A549 (cell line): ENCODE measurements at regions not wholly inside any gene's neighbourhood (a gene's known extent, or its start where the extent isn't known, plus 50 kb on each side); places are given as distances from the start of the nearest gene placed in this dataset.

Experiments used
- JUN ChIP-seq, 2 experiments: fragments of >200 bp; sonication (Bioruptor Twin); formaldehyde crosslinking; IDR thresholded peaks; 2 replicates in 1 of 2; 3 replicates in 1 of 2; pipeline ENCODE4 v1.6.1; 2016 to 2017
- MAFK ChIP-seq: fragments of 450-650 bp; IDR thresholded peaks from 2 replicates; pipeline ENCODE4 v1.6.1; 2014; ENCODE audit not compliant: partially characterized antibody
- NFE2L2 ChIP-seq: fragments of 150-350 bp; conservative IDR thresholded peaks from 2 replicates; pipeline ENCODE4 v1.6.1; 2014; ENCODE audit warnings: low read length
- RCOR1 ChIP-seq: fragments of 150-350 bp; IDR thresholded peaks from 2 replicates; pipeline ENCODE4 v1.6.1; 2014; ENCODE audit warnings: antibody characterized with exemption, low read length, low read depth
- RNF2 ChIP-seq: fragments of 200-600 bp; sonication (generic); IDR thresholded peaks from 2 replicates; pipeline ENCODE4 v1.6.1; 2016; ENCODE audit warnings: low read depth, mild to moderate bottlenecking, antibody characterized with exemption, moderate library complexity, borderline replicate concordance
- TF ChIP-seq, protein P1 (sequence below): fragments of >200 bp; sonication (Bioruptor Twin); formaldehyde crosslinking; IDR thresholded peaks from 3 replicates; pipeline ENCODE4 v1.5.1; 2016

DNA sequence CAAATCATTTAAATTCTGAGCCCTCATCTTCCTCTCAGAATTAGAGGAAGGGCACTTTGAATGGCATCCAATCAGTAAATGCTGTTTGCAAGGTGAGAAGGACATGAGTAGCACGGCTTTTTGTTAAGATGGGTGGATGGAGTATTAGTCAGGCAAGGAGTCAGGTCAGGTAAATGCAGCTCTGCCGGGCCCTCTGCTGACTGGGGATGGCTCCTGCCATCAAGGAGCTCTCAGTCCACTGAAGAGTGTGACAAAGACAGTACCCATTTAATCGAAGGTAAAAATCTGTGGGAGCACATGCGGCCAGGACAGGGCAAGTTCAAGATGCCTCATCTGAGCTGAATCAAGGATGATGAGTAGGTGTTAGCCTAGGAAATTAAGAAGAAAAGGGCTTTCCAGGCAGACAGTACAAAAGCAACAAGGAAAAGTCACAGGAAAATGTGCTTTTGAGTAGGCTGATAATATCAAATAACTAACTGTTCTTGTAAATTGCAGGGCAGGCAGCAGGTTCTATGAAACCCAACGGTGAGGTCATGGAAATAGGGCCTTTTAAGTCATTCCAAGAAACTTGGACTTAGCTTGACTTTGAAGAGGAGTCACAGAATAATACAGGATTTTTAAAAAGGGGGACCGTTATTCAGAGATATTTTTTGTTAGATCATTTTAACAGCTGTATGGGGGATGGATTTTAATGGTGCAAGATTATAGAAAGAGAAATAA is 670.5 kb upstream of the ARGLU1 start:
- TF ChIP-seq, protein P1, sequence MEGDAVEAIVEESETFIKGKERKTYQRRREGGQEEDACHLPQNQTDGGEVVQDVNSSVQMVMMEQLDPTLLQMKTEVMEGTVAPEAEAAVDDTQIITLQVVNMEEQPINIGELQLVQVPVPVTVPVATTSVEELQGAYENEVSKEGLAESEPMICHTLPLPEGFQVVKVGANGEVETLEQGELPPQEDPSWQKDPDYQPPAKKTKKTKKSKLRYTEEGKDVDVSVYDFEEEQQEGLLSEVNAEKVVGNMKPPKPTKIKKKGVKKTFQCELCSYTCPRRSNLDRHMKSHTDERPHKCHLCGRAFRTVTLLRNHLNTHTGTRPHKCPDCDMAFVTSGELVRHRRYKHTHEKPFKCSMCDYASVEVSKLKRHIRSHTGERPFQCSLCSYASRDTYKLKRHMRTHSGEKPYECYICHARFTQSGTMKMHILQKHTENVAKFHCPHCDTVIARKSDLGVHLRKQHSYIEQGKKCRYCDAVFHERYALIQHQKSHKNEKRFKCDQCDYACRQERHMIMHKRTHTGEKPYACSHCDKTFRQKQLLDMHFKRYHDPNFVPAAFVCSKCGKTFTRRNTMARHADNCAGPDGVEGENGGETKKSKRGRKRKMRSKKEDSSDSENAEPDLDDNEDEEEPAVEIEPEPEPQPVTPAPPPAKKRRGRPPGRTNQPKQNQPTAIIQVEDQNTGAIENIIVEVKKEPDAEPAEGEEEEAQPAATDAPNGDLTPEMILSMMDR: no peak
- TF ChIP-seq NFE2L2 (no peak), MAFK (no peak), JUN (IDR thresholded peaks at IDR 0.05) (no peak), RNF2 (no peak), RCOR1 (no peak)
